ENCODE measurements at regions not wholly inside any gene's neighbourhood (a gene's known extent, or its start where the extent isn't known, plus 50 kb on each side); places are given as distances from the start of the nearest gene placed in this dataset.

- no peak for TF ChIP-seq CTCF (IDR thresholded peaks at IDR 0.05; ENCODE audit: unreplicated experiment in 3 of 3)
- H3K27ac Mint-ChIP-seq, result no peak overlapping the region
- no peaks in the 10 kb centered on the region for H3K36me3 Mint-ChIP-seq (ENCODE audit: low read depth)
- H3K9me3 Mint-ChIP-seq, result peaks cover 2% of the 10 kb centered on the region
- H3K4me1 Mint-ChIP-seq, result no peaks in the 10 kb centered on the region
- H3K27me3 Mint-ChIP-seq (ENCODE audit: low read depth), result peaks cover 6% of the 10 kb centered on the region
- H3K4me3 Mint-ChIP-seq, result no peak overlapping the region
Measured at GRCh38 chr12:115617391-115617790, 660.1 kb downstream of the MED13L start.

GRCh38 chr12:115611477-115611876, 666.0 kb downstream of the MED13L start:
- H3K4me3 Mint-ChIP-seq, result no peak overlapping the region
- no peaks in the 10 kb centered on the region for H3K9me3 Mint-ChIP-seq
- no peaks in the 10 kb centered on the region for H3K4me1 Mint-ChIP-seq
- H3K36me3 Mint-ChIP-seq (ENCODE audit: low read depth), result no peaks in the 10 kb centered on the region
- no peak for TF ChIP-seq CTCF (IDR thresholded peaks at IDR 0.05; ENCODE audit: unreplicated experiment in 3 of 3)
- H3K27me3 Mint-ChIP-seq (ENCODE audit: low read depth), result peaks cover 8% of the 10 kb centered on the region
- H3K27ac Mint-ChIP-seq, result no peak overlapping the region

GRCh38 chr12:115609347-115609746, 668.1 kb downstream of the MED13L start:
- Mint-ChIP-seq H3K9me3 (no peaks in the 10 kb centered on the region), H3K27ac (no peak overlapping the region), H3K27me3 (ENCODE audit: low read depth) (peaks cover 17% of the 10 kb centered on the region), H3K36me3 (ENCODE audit: low read depth) (no peaks in the 10 kb centered on the region), H3K4me1 (no peaks in the 10 kb centered on the region), H3K4me3 (no peak overlapping the region)
- TF ChIP-seq CTCF (IDR thresholded peaks at IDR 0.05; ENCODE audit: unreplicated experiment in 3 of 3), result no peak

- TF ChIP-seq CTCF (IDR thresholded peaks at IDR 0.05; ENCODE audit: unreplicated experiment in 3 of 3), result no peak
- Mint-ChIP-seq H3K36me3 (ENCODE audit: low read depth) (no peaks in the 10 kb centered on the region), H3K27ac (no peak overlapping the region)
Measured at GRCh38 chr12:115606040-115606439, 671.5 kb downstream of the MED13L start.

GRCh38 chr12:115598871-115599811, 678.4 kb downstream of the MED13L start:
- Mint-ChIP-seq H3K4me3 (peak overlapping the region; percentile 14 to 58 (median 53)), H3K4me1 (peaks cover 19% of the 10 kb centered on the region), H3K36me3 (ENCODE audit: low read depth) (no peaks in the 10 kb centered on the region), H3K27me3 (ENCODE audit: low read depth) (peaks cover 28% of the 10 kb centered on the region), H3K9me3 (peaks cover 3% of the 10 kb centered on the region), H3K27ac (peak overlapping the region; percentile 24 to 56 (median 25))
- TF ChIP-seq CTCF (IDR thresholded peaks at IDR 0.05; ENCODE audit: unreplicated experiment in 3 of 3), result no peak

More at GRCh38 chr12:115606040-115606439, 671.5 kb downstream of the MED13L start:
- H3K4me3 Mint-ChIP-seq, result no peak overlapping the region
- H3K4me1 Mint-ChIP-seq, result no peaks in the 10 kb centered on the region
- H3K27me3 Mint-ChIP-seq (ENCODE audit: low read depth), result peaks cover 32% of the 10 kb centered on the region
- no peaks in the 10 kb centered on the region for H3K9me3 Mint-ChIP-seq
